ENCODE measurements at regions not wholly inside any gene's neighbourhood (a gene's known extent, or its start where the extent isn't known, plus 50 kb on each side); places are given as distances from the start of the nearest gene placed in this dataset.
A peak's percentile ranks its signal among the peaks of the same experiment; 100 is the strongest.

GRCh38 chr2:16168506-16169264 lies 228.3 kb downstream of the MYCN start:
- Histone ChIP-seq H2BK15ac (ENCODE audit: low read length) (no peak overlapping the region), H3K79me1 (ENCODE audit: low read depth, low read length) (no peaks in the 10 kb centered on the region), H3K4ac (replicated peaks; ENCODE audit: insufficient read length, low read depth, low read length) (no peak overlapping the region), H2AK5ac (ENCODE audit: low read depth, low read length) (no peak overlapping the region), H3K14ac (ENCODE audit: insufficient read length) (no peak overlapping the region), H4K91ac (replicated peaks; ENCODE audit: insufficient read length, low read length) (no peak overlapping the region), H3K4me1 (replicated peaks in 1 of 4; ENCODE audit: control insufficient read depth in 3 of 4, insufficient read depth in 4 of 4, low read length in 3 of 4) (peaks cover 0 to 14% (median 12%) of the 10 kb centered on the region in 4 experiments), H3K56ac (replicated peaks; ENCODE audit: insufficient read length, low read depth, low read length) (no peak overlapping the region), H2AFZ (ENCODE audit: low read length) (no peak overlapping the region), H3K4me3 (ENCODE audit: extremely low read depth in 1 of 4, insufficient read depth in 2 of 4, low read depth in 3 of 4, low read length in 4 of 4) (no peak overlapping the region), H2BK5ac (ENCODE audit: low read depth, low read length) (no peak overlapping the region), H3K4me2 (ENCODE audit: insufficient read depth in 1 of 2, low read depth in 2 of 2, low read length in 2 of 2) (no peak overlapping the region), H3K23ac (ENCODE audit: insufficient read length) (no peak overlapping the region), H4K20me1 (replicated peaks in 1 of 2; ENCODE audit: control insufficient read depth in 1 of 2, insufficient read depth in 2 of 2, low read length in 2 of 2) (no peaks in the 10 kb centered on the region), H3K23me2 (ENCODE audit: low read depth, low read length) (no peaks in the 10 kb centered on the region), H3K27me3 (replicated peaks in 1 of 4; ENCODE audit: control insufficient read depth in 3 of 4, extremely low read depth in 1 of 4, insufficient read depth in 3 of 4, low read length in 3 of 4) (no peaks in the 10 kb centered on the region), H2BK20ac (ENCODE audit: low read length) (no peak overlapping the region), H2BK12ac (ENCODE audit: low read depth, low read length) (no peak overlapping the region), H4K5ac (ENCODE audit: insufficient read length, low read depth, low read length) (no peak overlapping the region), H3K27ac (ENCODE audit: low read depth, low read length) (no peak overlapping the region), H3K36me3 (ENCODE audit: control insufficient read depth in 2 of 4, insufficient read depth in 4 of 4, low read length in 3 of 4) (no peaks in the 10 kb centered on the region), H3K18ac (ENCODE audit: extremely low read depth, low read length) (no peak overlapping the region), H3K9ac (replicated peaks in 1 of 4; ENCODE audit: extremely low read depth in 1 of 4, low read depth in 3 of 4, low read length in 3 of 4) (no peak overlapping the region), H3K79me2 (ENCODE audit: control insufficient read depth in 1 of 2, insufficient read depth in 2 of 2, low read length in 2 of 2) (no peaks in the 10 kb centered on the region), H4K8ac (ENCODE audit: extremely low read depth, insufficient read depth, low read length) (no peak overlapping the region), H2BK120ac (replicated peaks; ENCODE audit: low read depth, low read length) (no peak overlapping the region), H3K9me3 (ENCODE audit: insufficient read depth in 2 of 2, low read depth in 1 of 2, low read length in 1 of 2) (no peaks in the 10 kb centered on the region)
- 87% methylated on average over 24 of the region's 24 CpGs; no CpG with 5 or more reads in 1 of the 2 experiments for WGBS, 2 experiments (ENCODE audit: extremely low coverage in 1 of 2, insufficient coverage in 1 of 2, insufficient read length in 1 of 2, insufficient replicate concordance in 2 of 2, low coverage in 1 of 2, low lambda C conversion rate in 2 of 2, missing lambda C conversion rate in 1 of 2)
- FAIRE-seq (no peak), DNase-seq (ENCODE audit: low read depth in 1 of 2, low spot score in 2 of 2) (peak in 1 of 2 experiments; percentile 44)
- POLR2A ChIA-PET (ENCODE audit: partially characterized antibody): no interaction called here
- CTCF ChIA-PET (ENCODE audit: partially characterized antibody): interaction anchor here (0.9 to 1.0 kb wide), 2 partner anchors 113 kb away, joined by 3 read pairs; no protein-coding TSS in a partner anchor
- TF ChIP-seq TCF12 (IDR thresholded peaks at IDR 0.05; ENCODE audit: low read depth, low read length) (no peak), TEAD4 (IDR thresholded peaks at IDR 0.05; ENCODE audit: low read depth, low read length) (no peak), NRF1 (IDR thresholded peaks at IDR 0.05; ENCODE audit: low read depth, low read length) (no peak), SUZ12 (IDR thresholded peaks at IDR 0.05; ENCODE audit: low read length) (no peak), GABPA (IDR thresholded peaks at IDR 0.05; ENCODE audit: borderline replicate concordance, insufficient read depth, low read length) (no peak), HDAC6 (IDR thresholded peaks at IDR 0.05; ENCODE audit: low read depth, low read length) (no peak), BCL11A (IDR thresholded peaks at IDR 0.05; ENCODE audit: low read depth in 2 of 2, low read length in 2 of 2) (no peak), SP2 (IDR thresholded peaks at IDR 0.05; ENCODE audit: low read length) (no peak)
- TF ChIP-seq, protein P1, sequence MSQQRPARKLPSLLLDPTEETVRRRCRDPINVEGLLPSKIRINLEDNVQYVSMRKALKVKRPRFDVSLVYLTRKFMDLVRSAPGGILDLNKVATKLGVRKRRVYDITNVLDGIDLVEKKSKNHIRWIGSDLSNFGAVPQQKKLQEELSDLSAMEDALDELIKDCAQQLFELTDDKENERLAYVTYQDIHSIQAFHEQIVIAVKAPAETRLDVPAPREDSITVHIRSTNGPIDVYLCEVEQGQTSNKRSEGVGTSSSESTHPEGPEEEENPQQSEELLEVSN (IDR thresholded peaks at IDR 0.05): no peak

Measured in H1 (cell line).